ENCODE measurements at regions not wholly inside any gene's neighbourhood (a gene's known extent, or its start where the extent isn't known, plus 50 kb on each side); places are given as distances from the start of the nearest gene placed in this dataset.

DNA sequence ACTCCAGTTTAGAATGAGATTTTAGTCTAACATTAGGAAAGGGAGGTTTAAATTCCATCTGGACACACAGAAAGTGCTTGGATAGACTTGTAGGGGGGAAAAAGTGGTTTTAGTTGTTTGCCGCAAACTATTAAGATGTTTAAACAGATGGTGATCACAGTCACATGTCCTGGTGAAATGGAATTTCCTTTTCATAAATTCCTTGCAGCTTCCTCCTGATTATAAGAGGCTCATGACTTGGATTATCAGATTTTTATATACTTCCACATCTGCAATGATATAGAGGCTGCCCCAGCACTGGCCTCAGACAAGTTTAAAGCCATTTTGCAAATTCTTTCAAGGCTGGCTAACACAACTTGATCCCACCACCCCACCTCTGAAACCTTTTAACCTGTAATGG lies 106.4 kb upstream of the ARMC3 start:
- ChIA-PET CTCF (ENCODE audit: low intra/inter-chr PET ratio, low total read pairs) (no interaction called here), POLR2A (no interaction called here)
- intact Hi-C loops (cut with micrococcal nuclease; ENCODE audit: unreplicated experiment): no loop called here
- no TSS peak for BruUV-seq (replicated peaks)
- in situ Hi-C loops (cut with HindIII; ENCODE audit: extremely low pct_ligation_motif_present, low pct_unique_long_range_greater_than_20kb): no loop called here
- no peak overlapping the region for H3K9ac ChIP-seq (ENCODE audit: insufficient read depth, low read depth, low read length)
- peaks cover 32% of the 10 kb centered on the region for H3K4me1 ChIP-seq (ENCODE audit: insufficient read depth, low read length)
- no peak overlapping the region for H3K4me3 ChIP-seq (replicated peaks in 1 of 3; ENCODE audit: insufficient read depth in 1 of 3, low read depth in 2 of 3, low read length in 3 of 3)
- ATAC-seq (no peak), FAIRE-seq (no peak), DNase-seq (ENCODE audit: low spot score) (no peak)
- no peaks in the 10 kb centered on the region for H3K79me2 ChIP-seq (ENCODE audit: insufficient read depth, low read length)
- no peak overlapping the region for H2AFZ ChIP-seq (ENCODE audit: low read length)
- H4K20me1 ChIP-seq (ENCODE audit: insufficient read depth, low read length): no peaks in the 10 kb centered on the region
- no peaks in the 10 kb centered on the region for H3K36me3 ChIP-seq (replicated peaks in 1 of 2; ENCODE audit: control insufficient read depth in 1 of 2, insufficient read depth in 2 of 2, low read length in 2 of 2)
- no peak overlapping the region for H3K27ac ChIP-seq (ENCODE audit: extremely low read length, insufficient read depth, low read length)
- H3K9me3 ChIP-seq (ENCODE audit: low read length): no peaks in the 10 kb centered on the region
- no peak overlapping the region for H3K4me2 ChIP-seq (ENCODE audit: low read depth, low read length)
- no peak for TF ChIP-seq FOXK1 (CRISPR knock-in tag; IDR thresholded peaks at IDR 0.05; ENCODE audit: borderline replicate concordance, low read depth)
- no peak for TF ChIP-seq PHB2 (IDR thresholded peaks at IDR 0.05; ENCODE audit: partially characterized antibody)
- WGBS (ENCODE audit: low lambda C conversion rate): 94% methylated on average over 1 of the region's 1 CpG
- no peaks in the 10 kb centered on the region for H3K27me3 ChIP-seq (ENCODE audit: control insufficient read depth in 1 of 2, insufficient read depth in 2 of 2, low read length in 2 of 2)

DNA sequence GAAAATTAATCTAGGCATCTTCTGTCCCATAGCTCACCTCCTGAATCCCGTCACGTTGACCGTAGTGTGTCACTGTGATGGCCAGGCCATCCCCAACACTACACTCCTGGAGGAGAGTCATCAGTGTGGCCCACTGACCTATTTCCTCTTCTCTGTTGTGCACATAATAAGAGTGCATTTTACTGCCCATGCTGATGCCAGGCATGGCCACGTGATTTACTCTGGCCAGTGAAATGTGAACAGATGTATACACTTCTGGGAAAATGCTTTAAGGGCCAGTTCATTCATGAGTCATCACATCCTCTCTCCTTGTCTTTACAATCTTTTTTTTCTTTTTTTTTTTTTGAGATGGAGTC lies 101.9 kb upstream of the PIP4K2A start:
- Histone ChIP-seq H2AFZ (ENCODE audit: low read length) (no peak overlapping the region), H3K9ac (ENCODE audit: insufficient read depth, low read depth, low read length) (no peak overlapping the region), H3K27ac (ENCODE audit: extremely low read length, insufficient read depth, low read length) (no peak overlapping the region), H3K4me1 (ENCODE audit: insufficient read depth, low read length) (no peaks in the 10 kb centered on the region), H3K79me2 (ENCODE audit: insufficient read depth, low read length) (no peaks in the 10 kb centered on the region), H3K9me3 (ENCODE audit: low read length) (no peaks in the 10 kb centered on the region), H3K36me3 (replicated peaks in 1 of 2; ENCODE audit: control insufficient read depth in 1 of 2, insufficient read depth in 2 of 2, low read length in 2 of 2) (no peaks in the 10 kb centered on the region), H3K4me2 (ENCODE audit: low read depth, low read length) (no peak overlapping the region), H3K27me3 (ENCODE audit: control insufficient read depth in 1 of 2, insufficient read depth in 2 of 2, low read length in 2 of 2) (no peaks in the 10 kb centered on the region), H3K4me3 (replicated peaks in 1 of 3; ENCODE audit: insufficient read depth in 1 of 3, low read depth in 2 of 3, low read length in 3 of 3) (no peak overlapping the region), H4K20me1 (ENCODE audit: insufficient read depth, low read length) (no peaks in the 10 kb centered on the region)
- 57% methylated on average over 4 of the region's 4 CpGs for WGBS (ENCODE audit: low lambda C conversion rate)
- no peak for DNase-seq (ENCODE audit: low spot score)
- no peak for ATAC-seq
- no TSS peak for BruUV-seq (replicated peaks)
- intact Hi-C loops (cut with micrococcal nuclease; ENCODE audit: unreplicated experiment): no loop called here
- TF ChIP-seq, protein P1, sequence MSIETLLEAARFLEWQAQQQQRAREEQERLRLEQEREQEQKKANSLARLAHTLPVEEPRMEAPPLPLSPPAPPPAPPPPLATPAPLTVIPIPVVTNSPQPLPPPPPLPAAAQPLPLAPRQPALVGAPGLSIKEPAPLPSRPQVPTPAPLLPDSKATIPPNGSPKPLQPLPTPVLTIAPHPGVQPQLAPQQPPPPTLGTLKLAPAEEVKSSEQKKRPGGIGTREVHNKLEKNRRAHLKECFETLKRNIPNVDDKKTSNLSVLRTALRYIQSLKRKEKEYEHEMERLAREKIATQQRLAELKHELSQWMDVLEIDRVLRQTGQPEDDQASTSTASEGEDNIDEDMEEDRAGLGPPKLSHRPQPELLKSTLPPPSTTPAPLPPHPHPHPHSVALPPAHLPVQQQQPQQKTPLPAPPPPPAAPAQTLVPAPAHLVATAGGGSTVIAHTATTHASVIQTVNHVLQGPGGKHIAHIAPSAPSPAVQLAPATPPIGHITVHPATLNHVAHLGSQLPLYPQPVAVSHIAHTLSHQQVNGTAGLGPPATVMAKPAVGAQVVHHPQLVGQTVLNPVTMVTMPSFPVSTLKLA (IDR thresholded peaks at IDR 0.05): peak; percentile 59
- TF ChIP-seq BRCA1 (CRISPR knock-in tag; IDR thresholded peaks at IDR 0.05): no peak
- TF ChIP-seq, protein P2, sequence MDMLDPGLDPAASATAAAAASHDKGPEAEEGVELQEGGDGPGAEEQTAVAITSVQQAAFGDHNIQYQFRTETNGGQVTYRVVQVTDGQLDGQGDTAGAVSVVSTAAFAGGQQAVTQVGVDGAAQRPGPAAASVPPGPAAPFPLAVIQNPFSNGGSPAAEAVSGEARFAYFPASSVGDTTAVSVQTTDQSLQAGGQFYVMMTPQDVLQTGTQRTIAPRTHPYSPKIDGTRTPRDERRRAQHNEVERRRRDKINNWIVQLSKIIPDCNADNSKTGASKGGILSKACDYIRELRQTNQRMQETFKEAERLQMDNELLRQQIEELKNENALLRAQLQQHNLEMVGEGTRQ (IDR thresholded peaks at IDR 0.05; ENCODE audit: low read depth, low read length): peak; percentile 28; the same call in 1 of the 2 replicates
- TF ChIP-seq, protein P2 (CRISPR knock-in tag; IDR thresholded peaks at IDR 0.05; ENCODE audit: borderline replicate concordance): no peak
- ChIA-PET CTCF (ENCODE audit: low intra/inter-chr PET ratio, low total read pairs) (no interaction called here), POLR2A (no interaction called here)
- in situ Hi-C loops (cut with HindIII; ENCODE audit: extremely low pct_ligation_motif_present, low pct_unique_long_range_greater_than_20kb): no loop called here
- no peak for FAIRE-seq
